Stimulated activated CD4-positive, alpha-beta T cell treated with anti-CD3 and anti-CD28 coated beads, Interleukin-15, amount 100 ng/mL, for 48 hours (primary cell): ENCODE measurements at regions not wholly inside any gene's neighbourhood (a gene's known extent, or its start where the extent isn't known, plus 50 kb on each side); places are given as distances from the start of the nearest gene placed in this dataset.

Experiments used
- DNase-seq, 2 donors: peaks; one replicate each; pipeline ENCODE4 v3.0.0-alpha.2; 2020; ENCODE audit warnings: low read depth in 2 of 2

DNA sequence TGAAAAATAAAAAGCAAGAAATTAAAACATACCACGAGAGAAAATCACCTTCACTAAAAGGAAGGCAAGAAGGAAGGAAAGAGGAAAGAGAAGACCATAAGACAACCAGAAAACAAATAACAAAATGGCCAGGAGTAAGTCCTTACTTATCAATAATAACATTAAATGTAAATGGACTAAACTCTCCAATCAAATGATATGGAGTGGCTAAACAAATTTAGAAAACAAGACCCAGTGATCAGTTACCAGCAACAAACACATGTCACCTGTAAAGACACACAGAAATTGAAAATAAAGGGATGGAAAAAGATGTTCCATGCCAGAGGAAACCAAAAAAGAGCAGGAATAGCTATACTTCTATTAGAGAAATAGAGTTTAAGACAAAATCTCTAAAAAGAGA, 85.0 kb upstream of the SLC38A4 start:
- no peak for DNase-seq

DNA sequence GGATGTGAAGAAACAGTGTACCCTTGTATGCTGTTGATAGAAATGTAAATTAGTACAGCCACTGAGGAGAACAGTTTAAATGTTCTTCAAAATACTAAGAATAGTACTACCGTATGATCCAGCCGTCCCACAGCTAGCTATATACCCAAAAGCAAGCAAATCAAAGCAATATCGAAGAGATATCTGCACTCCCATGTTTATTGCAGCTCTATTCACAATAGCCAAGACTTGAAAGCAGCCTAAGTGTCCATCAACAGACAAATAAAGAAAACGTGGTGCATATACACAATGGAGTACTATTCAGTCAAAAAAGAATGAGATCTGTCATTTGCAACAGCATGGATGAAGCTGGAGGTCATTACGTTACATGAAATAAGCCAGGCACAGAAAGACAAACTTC, 88.5 kb upstream of the SLC38A4 start:
- DNase-seq = no peak

DNA sequence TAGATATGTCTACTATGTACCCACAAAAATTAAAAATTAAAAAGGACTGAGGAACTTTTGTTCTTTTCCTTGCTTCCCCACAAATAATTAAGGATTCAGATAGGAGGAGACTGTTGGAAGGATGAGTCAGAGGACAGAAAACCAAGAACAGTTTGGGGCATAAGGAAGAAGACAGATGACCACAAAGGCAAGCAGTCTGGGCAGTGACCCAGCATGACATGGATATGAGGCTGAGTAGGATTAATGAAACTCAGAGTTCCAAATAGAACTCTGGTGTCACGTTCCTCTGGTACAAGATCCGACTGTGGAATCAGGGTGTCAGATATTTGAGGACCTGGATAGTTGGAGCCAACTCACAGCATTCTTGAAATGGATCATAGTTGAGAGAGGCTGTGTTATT, 89.3 kb upstream of the SLC38A4 start:
- DNase-seq = no peak

DNA sequence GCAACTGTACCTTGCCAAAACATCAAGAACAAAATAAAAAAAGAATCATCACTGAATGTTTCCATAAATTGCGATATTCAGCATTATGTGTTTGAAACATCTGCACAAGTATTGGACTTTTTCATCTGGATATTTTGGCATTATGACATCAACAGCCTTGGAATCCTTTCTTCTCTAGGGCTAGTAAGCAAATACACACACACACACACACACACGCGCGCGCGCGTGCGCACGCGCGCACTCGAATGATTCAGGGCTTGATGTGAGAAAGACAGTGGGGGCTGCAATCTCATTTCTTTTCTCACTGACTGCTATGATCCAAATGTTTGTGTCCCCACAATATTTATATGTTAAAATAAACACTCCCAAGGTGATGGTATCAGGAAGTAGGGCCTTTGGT, 90.0 kb upstream of the SLC38A4 start:
- no peak for DNase-seq

DNA sequence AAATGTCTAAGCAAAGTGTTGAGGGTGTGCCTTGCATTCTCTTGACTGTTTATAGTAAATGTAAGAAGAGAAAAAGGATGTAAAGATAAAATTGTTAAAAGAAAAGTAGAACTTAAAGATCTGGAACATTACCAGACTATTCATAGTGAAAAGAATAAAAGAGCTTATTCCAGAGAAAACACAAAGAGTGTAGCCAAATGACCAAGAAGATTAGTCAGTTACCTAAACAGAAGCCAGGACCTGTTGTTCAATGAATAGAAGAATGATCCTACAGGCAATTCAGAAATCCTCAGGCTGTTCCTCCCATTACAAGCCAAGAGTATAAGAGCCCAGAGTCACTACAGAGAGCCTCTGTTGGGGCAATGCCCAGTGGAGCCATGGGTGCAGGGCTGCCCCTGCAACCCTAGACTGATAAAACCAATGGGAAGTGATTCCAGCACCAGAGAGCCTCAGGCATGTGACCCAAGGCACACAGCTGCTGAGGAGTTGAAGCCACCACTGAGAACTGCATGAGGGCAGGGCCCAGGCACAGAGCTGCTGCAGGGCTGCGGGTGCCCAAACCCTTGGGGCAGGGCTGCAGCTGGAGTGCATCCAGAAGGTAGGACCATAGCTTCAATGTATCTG, 91.1 kb upstream of the SLC38A4 start:
- no peak for DNase-seq

DNA sequence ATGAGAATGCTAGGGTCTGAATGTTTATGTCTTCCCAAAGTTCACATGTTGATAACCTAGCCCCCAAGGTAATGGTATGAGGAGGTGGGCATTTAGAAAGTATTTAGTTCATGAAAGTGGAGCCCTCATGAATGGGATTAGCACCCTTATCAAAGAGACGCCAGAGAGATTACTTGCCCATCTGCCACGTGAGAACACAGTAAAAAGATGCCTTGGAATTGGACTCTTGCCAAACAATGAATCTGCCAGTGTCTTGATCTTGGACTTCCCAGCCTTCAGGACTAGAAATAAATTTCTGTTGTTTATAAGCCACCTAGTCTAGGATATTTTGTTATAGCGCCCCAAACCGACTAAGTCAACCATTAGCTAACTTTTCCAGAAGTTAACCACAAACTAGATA, 92.0 kb upstream of the SLC38A4 start:
- DNase-seq = no peak

DNA sequence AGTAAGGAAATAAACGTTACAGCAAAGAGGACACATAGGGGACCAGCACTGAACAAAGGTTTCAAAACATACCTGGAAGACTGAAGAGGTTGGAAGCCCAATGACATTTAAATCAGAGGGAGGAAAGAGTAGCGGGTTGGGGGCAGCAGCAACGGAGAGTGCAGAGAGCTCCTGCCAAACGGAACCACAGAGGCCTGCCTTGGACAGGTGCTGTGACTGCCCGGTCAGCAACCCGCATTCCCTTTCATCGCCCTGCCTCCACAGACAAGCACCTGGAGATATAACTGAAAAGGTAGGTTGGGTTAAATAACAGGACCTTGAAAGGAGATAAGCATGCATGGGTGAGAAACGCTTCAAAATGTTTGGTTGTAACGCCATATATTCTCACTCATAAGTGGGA, 92.8 kb upstream of the SLC38A4 start:
- DNase-seq = no peak

DNA sequence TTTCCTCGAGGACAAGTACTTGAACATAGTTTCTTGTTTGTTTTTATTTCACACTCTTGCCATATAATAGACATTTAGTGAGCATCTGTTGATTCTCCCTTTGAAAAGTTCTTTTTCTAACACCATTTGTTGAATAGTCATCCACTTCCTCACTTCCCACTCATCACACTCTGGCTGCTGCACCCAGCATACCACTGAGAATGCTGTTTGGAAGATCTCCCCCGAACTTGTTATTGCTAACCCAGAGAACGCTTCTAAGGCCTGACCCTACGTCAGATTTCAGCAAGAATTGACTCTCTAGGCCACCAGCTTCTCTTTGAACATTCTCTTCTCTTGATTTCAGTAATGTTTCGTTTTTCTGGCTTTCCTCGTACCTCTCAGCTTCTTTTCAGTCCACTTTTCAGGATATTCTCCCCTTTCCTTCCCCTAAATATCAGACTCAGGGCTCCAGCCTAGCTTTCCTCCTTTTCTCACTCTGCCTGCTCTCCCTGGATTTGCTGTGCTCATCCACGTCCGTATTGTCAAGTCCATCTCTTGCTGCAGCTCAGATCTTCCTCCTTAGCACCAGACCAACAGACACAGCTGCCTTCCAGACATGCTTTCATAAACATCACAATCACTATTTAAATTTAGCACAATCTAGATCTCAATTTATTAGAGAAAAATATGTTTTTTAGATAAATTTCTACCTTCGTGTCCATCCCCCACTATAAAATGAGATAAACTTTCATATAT, 94.0 kb upstream of the SLC38A4 start:
- no peak for DNase-seq

DNA sequence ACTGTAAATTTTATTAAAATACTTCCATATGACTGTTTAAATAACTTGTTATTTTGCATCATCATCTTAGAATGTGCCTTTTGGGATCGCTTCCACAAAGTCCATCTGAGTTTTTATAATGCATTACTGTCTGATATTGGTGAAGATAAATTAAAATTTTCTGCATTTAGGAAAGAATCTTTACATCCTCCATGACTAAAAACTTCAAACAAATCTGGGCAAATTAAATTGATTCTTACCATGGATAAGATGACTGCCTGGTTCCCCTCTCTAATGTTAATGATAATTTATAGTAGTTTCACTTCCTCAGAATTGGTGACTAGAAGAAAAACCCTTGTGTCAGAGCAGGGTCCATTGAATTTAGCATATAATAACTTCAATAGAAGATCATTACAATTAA, 94.7 kb upstream of the SLC38A4 start:
- DNase-seq = no peak

DNA sequence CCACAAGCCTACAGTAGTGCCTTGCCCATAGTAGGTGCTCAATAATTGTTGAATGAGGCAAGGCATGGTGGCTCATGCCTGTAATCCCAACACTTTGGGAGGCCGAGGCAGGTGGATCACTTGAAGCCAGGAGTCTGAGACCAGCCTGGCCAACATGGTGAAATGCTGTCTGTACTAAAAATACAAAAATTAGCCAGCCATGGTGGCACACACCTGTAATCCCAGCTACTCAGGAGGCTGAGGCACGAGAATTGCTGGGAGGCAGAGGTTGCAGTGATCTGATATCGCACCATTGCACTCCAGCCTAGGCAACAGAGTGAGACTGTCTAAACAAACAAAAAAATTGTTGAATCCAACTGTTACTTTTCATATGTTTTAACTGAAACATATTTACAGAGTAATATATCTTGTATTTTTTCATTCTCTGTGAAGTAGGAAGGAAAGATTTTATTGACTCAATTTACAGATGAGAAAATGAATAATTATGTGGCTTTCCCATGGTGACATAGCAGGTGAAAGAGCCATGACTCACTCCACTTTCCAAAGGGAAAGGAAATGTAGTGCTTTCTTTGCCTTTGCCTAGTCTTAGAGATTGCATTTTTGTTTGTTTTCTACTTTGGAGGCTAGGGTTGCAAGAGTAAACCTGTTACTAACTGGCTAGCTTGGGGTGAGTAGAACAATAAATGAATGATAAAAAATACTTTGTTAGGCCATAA, 95.4 kb upstream of the SLC38A4 start:
- DNase-seq = no peak

DNA sequence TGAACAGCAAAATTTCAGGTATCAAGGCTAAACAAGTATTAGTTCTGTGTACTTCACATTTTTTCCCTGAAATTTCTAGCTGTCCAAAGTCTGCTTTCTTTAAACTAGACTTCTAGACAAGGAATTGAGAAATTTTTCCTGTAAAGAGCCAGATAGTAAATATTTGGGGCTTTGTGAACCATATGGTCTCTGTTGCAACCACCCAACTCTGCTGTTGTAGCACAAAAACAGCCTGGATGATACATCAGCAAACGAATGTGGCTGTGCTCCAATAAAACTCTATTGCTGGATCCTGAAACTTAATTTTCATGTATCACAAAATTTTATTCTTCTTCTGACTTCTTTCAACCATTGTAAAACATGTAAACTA, 96.0 kb upstream of the SLC38A4 start:
- no peak for DNase-seq

DNA sequence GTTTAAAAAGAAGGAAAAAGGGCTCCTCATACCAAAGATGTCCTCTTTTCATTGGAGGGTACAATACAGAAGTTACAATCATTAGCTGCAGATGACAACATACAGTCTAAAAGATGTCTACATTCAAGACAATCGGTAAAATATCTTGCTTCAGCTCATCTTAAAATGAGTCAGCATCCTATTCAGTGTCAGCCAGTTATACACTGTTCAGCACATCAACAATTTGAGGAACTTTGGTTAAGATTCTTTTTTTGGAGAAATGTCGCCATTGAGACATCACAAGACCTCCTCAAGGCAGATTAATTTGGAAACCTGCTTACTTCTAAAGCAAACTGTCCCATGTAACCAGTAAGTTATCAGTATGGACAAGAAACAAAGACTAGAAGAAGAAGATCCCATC, 100.7 kb upstream of the SLC38A4 start:
- DNase-seq = no peak

DNA sequence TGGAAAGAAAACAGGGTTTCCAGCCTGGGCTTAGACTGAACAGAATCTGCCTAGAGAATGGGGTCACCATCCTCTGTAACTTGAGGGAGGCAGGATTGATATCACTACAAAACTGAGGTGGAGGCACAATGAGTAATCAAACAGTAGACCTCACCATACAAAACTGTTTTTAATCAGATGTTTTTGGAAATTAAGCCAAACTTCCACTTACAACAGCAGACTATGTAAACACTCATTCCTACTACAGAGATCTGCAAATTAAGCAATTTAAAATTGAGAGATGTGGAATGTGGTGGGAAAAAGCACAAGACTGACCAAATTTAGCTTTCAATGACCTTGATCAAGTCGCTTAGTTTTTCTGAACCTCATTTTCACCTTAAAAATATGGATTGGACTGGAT, 104.3 kb upstream of the SLC38A4 start:
- DNase-seq = no peak

DNA sequence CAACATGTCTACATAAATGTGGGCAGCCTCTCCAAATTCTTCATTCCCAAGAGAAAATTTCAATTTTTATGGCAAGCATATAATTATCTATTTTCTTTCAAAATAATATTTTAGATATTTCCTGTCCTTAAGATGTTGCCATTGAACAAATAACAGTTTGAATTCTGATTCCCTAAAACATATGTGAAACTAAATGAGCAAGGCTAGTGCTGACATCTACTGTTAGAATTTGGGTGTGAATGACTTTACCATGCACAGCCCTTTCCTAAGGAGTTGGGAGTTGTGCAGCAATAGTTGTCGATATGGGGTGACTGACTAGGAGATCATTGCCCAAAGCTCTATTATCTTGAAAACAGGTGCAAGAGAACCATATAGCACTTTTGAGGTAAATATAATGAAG, 108.2 kb upstream of the SLC38A4 start:
- no peak for DNase-seq

DNA sequence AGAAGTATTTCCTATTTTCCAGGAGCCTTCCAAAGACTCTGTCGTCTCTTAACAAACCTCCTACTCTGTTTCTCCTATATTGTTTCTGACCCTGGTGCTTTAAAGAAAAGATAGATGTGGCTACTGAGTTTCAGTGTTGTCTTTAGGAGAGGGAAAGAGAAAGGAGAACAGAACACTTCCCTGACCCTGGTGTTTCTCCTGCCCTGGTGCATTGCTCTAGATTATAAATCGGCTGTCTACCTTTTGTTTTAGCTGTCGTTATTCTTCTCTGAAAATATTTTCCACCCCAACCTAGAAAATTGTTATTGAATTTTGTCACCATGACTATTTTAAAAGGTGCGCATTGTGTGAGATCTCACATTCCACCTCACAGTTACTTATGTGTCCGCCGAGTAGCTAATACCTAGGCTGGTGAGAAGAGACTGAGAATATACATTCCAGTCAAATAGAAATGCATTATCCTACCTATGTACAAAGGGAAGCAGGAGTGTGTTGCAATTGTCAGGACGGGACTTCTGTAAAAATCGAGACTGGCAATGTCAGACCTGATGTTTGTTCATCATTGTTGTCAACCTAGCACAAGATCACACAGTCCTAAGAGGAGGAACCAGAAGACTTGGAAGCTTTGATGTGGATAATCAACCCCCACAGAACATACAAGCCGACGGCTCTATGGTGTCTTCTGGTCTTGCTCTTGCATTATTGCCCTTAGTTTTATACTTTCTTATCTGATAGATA, 108.7 kb upstream of the SLC38A4 start:
- DNase-seq = no peak

DNA sequence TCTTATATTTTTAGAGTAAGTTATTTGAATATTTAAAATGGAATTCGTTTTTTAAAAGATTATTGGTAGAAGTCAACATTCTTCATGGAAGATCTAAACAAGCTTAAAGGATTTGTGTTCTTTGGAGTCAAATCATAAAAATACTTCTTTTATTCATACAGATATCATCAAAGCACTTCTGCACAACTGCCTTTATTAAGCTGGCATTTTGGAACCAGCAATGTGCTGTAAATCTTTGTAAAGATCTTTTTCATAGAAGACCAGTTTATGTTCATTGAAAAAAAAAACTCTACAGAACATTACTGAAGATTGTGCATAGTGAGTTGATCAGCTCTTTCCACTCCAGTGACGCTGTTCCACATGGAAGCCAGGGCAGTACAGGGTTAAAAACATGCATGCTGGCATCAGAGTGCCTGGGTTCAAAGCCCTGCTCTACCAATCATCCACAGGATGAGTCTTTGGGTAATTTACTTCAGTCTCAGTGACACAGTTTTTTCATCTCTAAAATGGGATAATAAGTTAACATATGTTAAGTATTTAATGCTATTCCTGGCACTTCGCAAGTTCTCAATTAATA, 109.6 kb upstream of the SLC38A4 start:
- DNase-seq = no peak

DNA sequence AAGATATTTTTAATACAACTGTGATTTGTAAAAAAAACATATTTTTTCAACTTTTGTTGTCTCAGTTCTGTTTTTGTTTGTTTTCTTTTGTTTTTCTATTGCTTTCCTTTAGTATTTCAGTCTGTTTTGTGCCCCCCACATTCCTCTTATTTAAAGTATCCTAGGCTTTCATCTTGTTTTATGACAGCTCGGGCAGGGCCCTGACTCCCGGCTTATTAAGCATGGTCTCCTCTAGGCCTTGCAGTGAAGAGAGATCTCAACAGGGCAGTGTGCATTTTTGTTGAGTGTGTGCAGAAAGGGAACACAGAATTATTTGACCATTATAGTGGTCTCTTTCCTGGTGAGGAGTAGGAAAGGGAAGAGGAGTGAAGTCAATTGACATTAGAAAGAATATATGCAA, 110.2 kb upstream of the SLC38A4 start:
- no peak for DNase-seq

DNA sequence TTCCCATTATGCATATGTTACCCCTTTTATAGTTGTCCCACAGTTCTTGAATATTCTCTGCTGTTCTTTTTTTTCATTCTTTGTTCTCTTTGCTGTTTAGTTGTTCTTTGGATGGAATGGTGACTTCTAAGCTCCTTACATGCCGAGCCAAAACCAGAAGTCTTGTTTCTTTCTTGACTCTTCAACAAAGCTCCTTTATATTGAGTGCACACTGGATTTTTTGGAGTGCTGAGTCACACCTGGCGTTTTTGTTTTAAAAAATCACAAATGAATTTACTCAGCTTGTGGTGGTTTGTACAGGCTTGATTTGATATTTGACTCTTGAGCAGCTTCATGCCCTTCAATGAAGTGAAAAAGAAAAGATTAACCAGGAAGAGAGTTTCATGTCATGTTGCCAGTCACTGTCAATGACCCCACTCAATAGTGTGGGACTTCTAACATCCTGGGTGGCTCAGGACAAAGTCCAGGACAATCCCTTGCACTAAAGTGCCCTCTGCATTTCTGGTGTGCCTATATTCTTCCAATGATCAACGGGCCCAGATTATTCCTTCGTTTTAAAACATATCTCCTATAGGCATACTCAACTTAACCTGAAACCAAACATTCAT, 112.4 kb upstream of the SLC38A4 start:
- DNase-seq = no peak

DNA sequence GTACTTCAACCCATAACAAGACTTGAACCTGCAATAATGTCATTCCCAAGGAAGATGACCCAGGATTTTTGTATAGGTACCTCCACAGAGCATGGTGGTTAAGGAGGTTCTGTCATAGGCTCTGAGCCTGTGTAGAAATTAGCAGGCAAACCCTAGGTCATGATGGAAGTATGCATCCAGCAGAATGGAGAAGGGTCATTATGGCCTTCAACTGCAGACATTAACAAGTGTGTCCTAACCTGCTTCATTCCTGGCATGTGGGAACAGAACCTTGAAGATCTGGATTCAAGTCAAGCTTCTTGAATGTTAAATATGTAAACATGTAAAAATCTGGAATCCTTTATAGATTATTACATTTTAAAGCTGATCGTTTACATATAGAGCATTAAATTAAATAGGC, 116.2 kb upstream of the SLC38A4 start:
- no peak for DNase-seq

DNA sequence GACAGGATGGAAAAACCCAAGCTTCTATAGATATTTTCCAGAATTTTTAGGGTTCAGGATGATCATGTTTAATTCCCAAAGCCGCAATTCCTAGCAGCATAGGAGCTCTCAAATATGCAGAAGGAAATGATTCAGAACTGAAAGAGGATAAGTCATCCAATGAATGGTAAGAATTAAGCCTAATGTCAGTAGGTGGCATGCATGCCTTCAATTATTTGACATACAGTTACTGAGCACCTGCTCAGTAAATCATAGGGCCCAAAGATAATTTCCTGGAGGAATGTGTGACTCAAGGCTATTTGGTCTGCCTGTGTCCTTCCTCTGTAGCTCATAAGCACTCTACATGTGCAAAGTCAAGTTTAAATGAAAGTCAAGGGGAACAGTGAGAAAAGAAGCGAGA, 116.8 kb upstream of the SLC38A4 start:
- DNase-seq = no peak

DNA sequence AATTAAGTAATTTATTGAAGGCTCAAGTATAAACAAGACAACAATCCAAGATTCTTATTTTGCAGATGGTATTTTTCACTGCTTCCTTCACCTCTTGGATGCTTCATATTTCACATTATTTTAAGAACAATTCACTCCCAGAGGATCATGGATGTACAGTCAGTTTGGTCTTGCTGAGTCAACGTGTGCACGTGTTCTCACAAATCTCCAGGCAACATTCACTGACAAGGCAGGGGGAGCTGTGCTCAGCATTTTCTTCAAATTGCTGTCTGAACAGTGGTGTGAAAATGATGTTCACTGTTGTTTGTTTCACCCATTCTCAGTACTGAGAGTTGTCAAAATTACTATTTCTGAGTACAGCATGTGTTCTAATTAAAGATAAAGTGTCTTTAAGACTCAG, 118.3 kb upstream of the SLC38A4 start:
- no peak for DNase-seq

DNA sequence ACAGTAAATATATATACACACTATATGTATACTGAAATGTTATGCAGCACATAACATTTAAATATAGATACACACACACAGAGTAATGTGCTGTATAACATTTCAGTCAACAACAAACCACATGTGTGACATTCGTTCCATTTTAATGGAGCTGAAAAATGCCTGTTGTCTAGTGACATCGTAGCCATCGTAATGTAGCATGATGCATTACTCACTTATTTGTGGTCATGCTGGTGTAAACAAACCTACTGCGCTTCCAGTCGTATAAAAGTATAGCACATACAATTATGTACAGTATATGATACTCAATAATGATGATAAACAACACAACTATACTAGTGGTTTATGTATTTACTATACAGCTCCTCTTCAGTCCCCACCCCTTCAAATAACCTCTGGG, 119.0 kb upstream of the SLC38A4 start:
- no peak for DNase-seq
